HepG2 (cell line): ENCODE measurements at regions not wholly inside any gene's neighbourhood (a gene's known extent, or its start where the extent isn't known, plus 50 kb on each side); places are given as distances from the start of the nearest gene placed in this dataset.

Experiments
- EZH2 ChIP-seq: conservative IDR thresholded peaks from 2 replicates; pipeline ENCODE4 v1.6.1; 2012; ENCODE audit warnings: mild to moderate bottlenecking, low read depth, low read length, moderate library complexity
- GFI1 ChIP-seq: sonication (generic); formaldehyde crosslinking; IDR thresholded peaks from 2 replicates; pipeline ENCODE4 v1.5.0; 2020; ENCODE audit warnings: missing genetic modification reagents, mild to moderate bottlenecking, borderline replicate concordance
- POLR2A ChIP-seq, 2 experiments: IDR thresholded peaks; 2 replicates each; pipeline ENCODE4 v1.6.1; 2011; ENCODE audit warnings: low read depth in 2 of 2, low read length in 2 of 2, mild to moderate bottlenecking in 1 of 2, moderate library complexity in 1 of 2; ENCODE audit not compliant: insufficient read depth in 1 of 2
- RBFOX2 ChIP-seq: fragments of 200-400 bp; formaldehyde crosslinking; IDR thresholded peaks from 2 replicates; pipeline ENCODE4 v1.6.1; 2017; ENCODE audit warnings: low read depth, mild to moderate bottlenecking, low read length
- SIN3A ChIP-seq: IDR thresholded peaks from 2 replicates; pipeline ENCODE4 v1.6.1; 2011; ENCODE audit warnings: low read depth, mild to moderate bottlenecking, control low read depth, low read length, borderline replicate concordance
- ZNF331 ChIP-seq: sonication (generic); formaldehyde crosslinking; IDR thresholded peaks from 2 replicates; pipeline ENCODE4 v1.4.0; 2020; ENCODE audit warnings: missing genetic modification reagents

GRCh38 chr1:4424254-4424653, 230.2 kb upstream of the AJAP1 start:
- no peak for TF ChIP-seq ZNF331
- TF ChIP-seq EZH2, result no peak
- no peak for TF ChIP-seq POLR2A (IDR thresholded peaks at IDR 0.05; ENCODE audit: insufficient read depth in 1 of 2, low read depth in 2 of 2, low read length in 2 of 2)
- no peak for TF ChIP-seq SIN3A
- no peak for TF ChIP-seq RBFOX2
- TF ChIP-seq GFI1 (CRISPR knock-in tag), result no peak
